Astrocyte of the cerebellum (primary cell): ENCODE measurements at regions not wholly inside any gene's neighbourhood (a gene's known extent, or its start where the extent isn't known, plus 50 kb on each side); places are given as distances from the start of the nearest gene placed in this dataset.
"Not testable (repeated sequence)": the region's sequence is repeated elsewhere in the genome, so short reads cannot be mapped to it uniquely, and the experiment has no call there.

ENCODE experiments used
- DNase-seq: peaks from one replicate; pipeline ENCODE4 v3.0.0-alpha.2; 2011; ENCODE audit warnings: low read depth
- H3K4me3 ChIP-seq: 2 replicates; pipeline ENCODE4 v1.5.1; 2011; ENCODE audit warnings: mild to moderate bottlenecking, low read depth, low read length, moderate library complexity
- CTCF ChIP-seq: IDR thresholded peaks from 2 replicates; pipeline ENCODE4 v1.5.1; 2012; ENCODE audit warnings: low read length, low read depth, moderate library complexity, mild to moderate bottlenecking; ENCODE audit errors: missing control alignments
- in situ Hi-C: cut with HindIII; loops from 2 replicates; pipeline ENCODE4 v1.10.0; 2017; ENCODE audit warnings: low sequenced_read_pairs

- no peak for DNase-seq
- in situ Hi-C loops = no loop called here
- TF ChIP-seq CTCF = no peak
- no peak overlapping the region for H3K4me3 ChIP-seq
Observed at GRCh38 chr12:9406564-9407424, 198.6 kb upstream of the PZP start.

- in situ Hi-C loops = no loop called here
- H3K4me3 ChIP-seq = no peak overlapping the region
- no peak for TF ChIP-seq CTCF
Observed at GRCh38 chr12:9405886-9406563, 197.8 kb upstream of the PZP start.

GRCh38 chr12:9404469-9405260 is 196.5 kb upstream of the PZP start:
- DNase-seq = no peak
- in situ Hi-C loops = no loop called here
- H3K4me3 ChIP-seq = no peak overlapping the region
- TF ChIP-seq CTCF = no peak

More at GRCh38 chr12:9405886-9406563, 197.8 kb upstream of the PZP start:
- DNase-seq = no peak

GRCh38 chr12:9404031-9404430 is 195.8 kb upstream of the PZP start:
- in situ Hi-C loops = no loop called here
- TF ChIP-seq CTCF = no peak
- H3K4me3 ChIP-seq = no peak overlapping the region

GRCh38 chr12:9402432-9403040 is 194.3 kb upstream of the PZP start:
- H3K4me3 ChIP-seq, in situ Hi-C loops, DNase-seq: not testable (repeated sequence)

More at GRCh38 chr12:9404031-9404430, 195.8 kb upstream of the PZP start:
- no peak for DNase-seq

- H3K4me3 ChIP-seq, in situ Hi-C loops, DNase-seq: not testable (repeated sequence)
Observed at GRCh38 chr12:9396367-9396766, 188.2 kb upstream of the PZP start.

- in situ Hi-C loops, H3K4me3 ChIP-seq, DNase-seq: not testable (repeated sequence)
Observed at GRCh38 chr12:9395220-9395619, 187.0 kb upstream of the PZP start.
